A549 (cell line): ENCODE measurements at regions not wholly inside any gene's neighbourhood (a gene's known extent, or its start where the extent isn't known, plus 50 kb on each side); places are given as distances from the start of the nearest gene placed in this dataset.
"Not testable (repeated sequence)": the region's sequence is repeated elsewhere in the genome, so short reads cannot be mapped to it uniquely, and the experiment has no call there.

Source experiments
- ATAC-seq, 2 experiments: fragments of 200-7000 bp in 1 of 2; fragments of >200 bp in 1 of 2; cut with Nextera tagmentation in 1 of 2; cut with Tn5 transposase in 1 of 2; 3 replicates each; pipeline versions ENCODE4 v1.8.0 to v1.9.1; 2018 to 2020; ENCODE audit warnings: mild to moderate bottlenecking in 1 of 2, moderate library complexity in 1 of 2
- CTCF ChIA-PET: fragments of 300-600 bp; sonication (Branson Sonifier 250); formaldehyde crosslinking; extraction: SDS; loops from one replicate; lab custom pipeline; 2021; ENCODE audit warnings: antibody characterized with exemption, inconsistent platforms; lab: Yijun Ruan, JAX
- POLR2A ChIA-PET: fragments of 350-600 bp; formaldehyde crosslinking; extraction: SDS; loops from one replicate; lab custom pipeline; 2021; ENCODE audit warnings: antibody characterized with exemption, inconsistent platforms; lab: Yijun Ruan, JAX
- DNase-seq, 2 experiments: peaks; one replicate each; pipeline versions ENCODE4 v3.0.0 to v3.0.0-alpha.2; 2011 to 2016; ENCODE audit warnings: low read depth in 1 of 2, low spot score in 1 of 2
- FAIRE-seq: peaks from 2 replicates; lab custom pipeline; 2011; peaks lifted over from hg19 to GRCh38; lab: Jason Lieb, UNC
- H3K27ac ChIP-seq, 2 experiments: fragments of >200 bp; sonication (Bioruptor Twin); formaldehyde crosslinking; 3 replicates each; pipeline ENCODE4 v1.5.1; 2016 to 2017
- H3K4me1 ChIP-seq: fragments of >200 bp; sonication (Bioruptor Twin); formaldehyde crosslinking; 3 replicates; pipeline ENCODE4 v1.6.1; 2016
- H3K4me2 ChIP-seq: fragments of >200 bp; sonication (Bioruptor Twin); formaldehyde crosslinking; 3 replicates; pipeline ENCODE4 v1.6.1; 2016
- H3K4me3 ChIP-seq: fragments of >200 bp; sonication (Bioruptor Twin); formaldehyde crosslinking; 3 replicates; pipeline ENCODE4 v1.5.1; 2016
- H3K9me3 ChIP-seq: fragments of >200 bp; sonication (Bioruptor Twin); formaldehyde crosslinking; 3 replicates; pipeline ENCODE4 v1.6.1; 2016
- WGBS: methylation state at CpG from one replicate; pipeline ENCODE4 v1.1.6; 2017; ENCODE audit errors: missing lambda C conversion rate; 5-methylcytosine and 5-hydroxymethylcytosine counted together

- ATAC-seq, POLR2A ChIA-PET, H3K4me3 ChIP-seq, H3K9me3 ChIP-seq, FAIRE-seq, H3K27ac ChIP-seq, H3K4me2 ChIP-seq, CTCF ChIA-PET, DNase-seq, H3K4me1 ChIP-seq: not testable (repeated sequence)
- WGBS = 94% methylated on average over 14 of the region's 14 CpGs
These were observed 245.9 kb downstream of the BCL2L11 start for GRCh38 chr2:111366641-111367029.

GRCh38 chr2:111367080-111367479, 246.4 kb downstream of the BCL2L11 start:
- POLR2A ChIA-PET, FAIRE-seq, DNase-seq, ATAC-seq, H3K4me2 ChIP-seq, H3K4me1 ChIP-seq, H3K27ac ChIP-seq, H3K4me3 ChIP-seq, H3K9me3 ChIP-seq, CTCF ChIA-PET: not testable (repeated sequence)
- 100% methylated on average over 1 of the region's 3 CpGs for WGBS

GRCh38 chr2:111367871-111368270, 247.2 kb downstream of the BCL2L11 start:
- CTCF ChIA-PET, H3K4me1 ChIP-seq, ATAC-seq, POLR2A ChIA-PET, H3K4me3 ChIP-seq, FAIRE-seq, H3K4me2 ChIP-seq, H3K9me3 ChIP-seq, H3K27ac ChIP-seq, DNase-seq: not testable (repeated sequence)
- 43% methylated on average over 1 of the region's 1 CpG for WGBS

GRCh38 chr2:111368288-111368687, 247.6 kb downstream of the BCL2L11 start:
- DNase-seq, H3K4me3 ChIP-seq, H3K4me2 ChIP-seq, CTCF ChIA-PET, FAIRE-seq, ATAC-seq, POLR2A ChIA-PET, H3K27ac ChIP-seq, H3K4me1 ChIP-seq, H3K9me3 ChIP-seq: not testable (repeated sequence)
- WGBS = no CpG with 5 or more reads among the region's 4 CpGs

GRCh38 chr2:111373060-111373459, 252.3 kb downstream of the BCL2L11 start:
- peak in 1 of 2 experiments; percentile 76; a peak in 3 of 6 replicates for ATAC-seq
- DNase-seq, FAIRE-seq, CTCF ChIA-PET, POLR2A ChIA-PET, H3K4me1 ChIP-seq, H3K4me2 ChIP-seq, H3K4me3 ChIP-seq, H3K27ac ChIP-seq, H3K9me3 ChIP-seq: not testable (repeated sequence)
- no CpG with 5 or more reads among the region's 2 CpGs for WGBS

- H3K4me3 ChIP-seq, DNase-seq, CTCF ChIA-PET, FAIRE-seq, POLR2A ChIA-PET, ATAC-seq, H3K9me3 ChIP-seq, H3K4me1 ChIP-seq, H3K27ac ChIP-seq, H3K4me2 ChIP-seq: not testable (repeated sequence)
- 91% methylated on average over 5 of the region's 5 CpGs for WGBS
These were observed 253.3 kb downstream of the BCL2L11 start for GRCh38 chr2:111373989-111374388.

GRCh38 chr2:111374734-111375133, 254.0 kb downstream of the BCL2L11 start:
- ATAC-seq = not testable (repeated sequence)

GRCh38 chr2:111375320-111375883, 254.7 kb downstream of the BCL2L11 start:
- FAIRE-seq, H3K4me1 ChIP-seq, H3K9me3 ChIP-seq, H3K4me2 ChIP-seq, ATAC-seq, H3K4me3 ChIP-seq, POLR2A ChIA-PET, DNase-seq, CTCF ChIA-PET, H3K27ac ChIP-seq: not testable (repeated sequence)
- WGBS = 93% methylated on average over 8 of the region's 8 CpGs

More at GRCh38 chr2:111374734-111375133, 254.0 kb downstream of the BCL2L11 start:
- H3K4me3 ChIP-seq, H3K4me2 ChIP-seq, DNase-seq, POLR2A ChIA-PET, FAIRE-seq, H3K4me1 ChIP-seq, H3K9me3 ChIP-seq, H3K27ac ChIP-seq, CTCF ChIA-PET: not testable (repeated sequence)
- 100% methylated on average over 2 of the region's 3 CpGs for WGBS

GRCh38 chr2:111376272-111376970, 255.7 kb downstream of the BCL2L11 start:
- DNase-seq, H3K4me2 ChIP-seq, FAIRE-seq, CTCF ChIA-PET, H3K4me3 ChIP-seq, H3K9me3 ChIP-seq, H3K4me1 ChIP-seq, H3K27ac ChIP-seq, POLR2A ChIA-PET, ATAC-seq: not testable (repeated sequence)
- 100% methylated on average over 3 of the region's 9 CpGs for WGBS

- H3K4me1 ChIP-seq, H3K9me3 ChIP-seq, POLR2A ChIA-PET, H3K4me2 ChIP-seq, H3K4me3 ChIP-seq, ATAC-seq, FAIRE-seq, DNase-seq, H3K27ac ChIP-seq, CTCF ChIA-PET: not testable (repeated sequence)
- 86% methylated on average over 5 of the region's 7 CpGs for WGBS
These were observed 256.2 kb downstream of the BCL2L11 start for GRCh38 chr2:111376971-111377352.

- H3K27ac ChIP-seq, DNase-seq, H3K4me2 ChIP-seq, H3K4me1 ChIP-seq, ATAC-seq, H3K9me3 ChIP-seq, CTCF ChIA-PET, POLR2A ChIA-PET, FAIRE-seq, H3K4me3 ChIP-seq: not testable (repeated sequence)
- 90% methylated on average over 2 of the region's 13 CpGs for WGBS
These were observed 256.8 kb downstream of the BCL2L11 start for GRCh38 chr2:111377386-111377959.
